ENCODE measurements at regions not wholly inside any gene's neighbourhood (a gene's known extent, or its start where the extent isn't known, plus 50 kb on each side); places are given as distances from the start of the nearest gene placed in this dataset.

GRCh38 chr22:22825213-22825593 lies 62.4 kb upstream of the IGLL5 start:
- no peak overlapping the region for H4K5ac ChIP-seq (ENCODE audit: insufficient read length, low read depth, low read length)
- no peaks in the 10 kb centered on the region for H3K4me1 ChIP-seq (ENCODE audit: insufficient read depth, low read length)
- Mint-ChIP-seq H3K36me3 (ENCODE audit: insufficient read depth in 1 of 3, low read depth in 3 of 3) (no peaks in the 10 kb centered on the region), H3K9me3 (peaks cover 0 to 2% of the 10 kb centered on the region in 2 experiments; a peak in 1 of 5 replicates), H3K27me3 (ENCODE audit: low read depth) (peaks cover 97% of the 10 kb centered on the region), H3K27ac (no peak overlapping the region; a peak in 1 of 7 replicates), H3K4me1 (no peaks in the 10 kb centered on the region), H3K4me3 (no peak overlapping the region)
- H4K91ac ChIP-seq (ENCODE audit: insufficient read length, low read depth, low read length) = no peak overlapping the region
- H3K27ac ChIP-seq (ENCODE audit: insufficient read length, low read depth, low read length) = no peak overlapping the region
- H2BK120ac ChIP-seq (ENCODE audit: low read depth, low read length, poor library complexity, severe bottlenecking) = no peak overlapping the region
- no peak overlapping the region for H2BK5ac ChIP-seq (ENCODE audit: insufficient read length, low read length)
- no peak overlapping the region for H2BK12ac ChIP-seq (ENCODE audit: insufficient read length, low read depth, low read length)
- DNase-seq = no peak
- H3K14ac ChIP-seq (ENCODE audit: insufficient read depth, low read length) = no peak overlapping the region
- H3K23me2 ChIP-seq (ENCODE audit: insufficient read length, low read depth, low read length, poor library complexity, severe bottlenecking) = no peaks in the 10 kb centered on the region
- H3K18ac ChIP-seq (ENCODE audit: insufficient read length, low read depth, low read length) = no peak overlapping the region
- no peak overlapping the region for H2BK15ac ChIP-seq (ENCODE audit: low read depth, low read length)
- H4K20me1 ChIP-seq (ENCODE audit: control insufficient read depth, insufficient read depth, insufficient read length) = no peaks in the 10 kb centered on the region
- no peak overlapping the region for H3K9ac ChIP-seq (ENCODE audit: extremely low read depth, insufficient read length, low read length)
- no CpG with 5 or more reads among the region's 2 CpGs for WGBS (ENCODE audit: extremely low coverage, insufficient read length, low lambda C conversion rate)
- no peaks in the 10 kb centered on the region for H3K79me1 ChIP-seq (ENCODE audit: insufficient read depth, low read depth, low read length, poor library complexity, severe bottlenecking)
- no peak overlapping the region for H2BK20ac ChIP-seq (ENCODE audit: low read depth, low read length, poor library complexity, severe bottlenecking)
- no peak overlapping the region for H3T11ph ChIP-seq (ENCODE audit: low read length)
- no peaks in the 10 kb centered on the region for H3K9me3 ChIP-seq (ENCODE audit: control insufficient read depth, low read depth, low read length)
- H2AK5ac ChIP-seq (ENCODE audit: insufficient read length, low read length) = no peak overlapping the region
- TF ChIP-seq CTCF (conservative IDR thresholded peaks at IDR 0.05) = no peak
- H3K27me3 ChIP-seq (ENCODE audit: insufficient read depth, low read length) = peaks cover 6% of the 10 kb centered on the region; the same call in 1 of the 2 replicates
- H3K56ac ChIP-seq (ENCODE audit: insufficient read length, low read depth, low read length) = no peak overlapping the region
- H4K8ac ChIP-seq (replicated peaks; ENCODE audit: insufficient read length, low read depth, low read length) = no peak overlapping the region
- H2AFZ ChIP-seq (ENCODE audit: low read length) = no peak overlapping the region
- no peak overlapping the region for H3K4ac ChIP-seq (ENCODE audit: low read depth, low read length)
- no peak overlapping the region for H3K23ac ChIP-seq (ENCODE audit: insufficient read length, low read depth, low read length)
- no peaks in the 10 kb centered on the region for H3K79me2 ChIP-seq (ENCODE audit: insufficient read depth, low read length)
- no peak overlapping the region for H3K4me2 ChIP-seq (ENCODE audit: insufficient read depth, insufficient read length, low read length)
